HG03558 (cell line): ENCODE measurements at regions not wholly inside any gene's neighbourhood (a gene's known extent, or its start where the extent isn't known, plus 50 kb on each side); places are given as distances from the start of the nearest gene placed in this dataset.
"Not testable (repeated sequence)": the region's sequence is repeated elsewhere in the genome, so short reads cannot be mapped to it uniquely, and the experiment has no call there.

Experiments
- ATAC-seq: cut with Tn5 transposase; IDR thresholded peaks from one replicate; pipeline ENCODE4 v1.9.1; 2021; ENCODE audit warnings: moderate number of reproducible peaks; ENCODE audit not compliant: unreplicated experiment; ENCODE audit errors: extremely low read depth

DNA sequence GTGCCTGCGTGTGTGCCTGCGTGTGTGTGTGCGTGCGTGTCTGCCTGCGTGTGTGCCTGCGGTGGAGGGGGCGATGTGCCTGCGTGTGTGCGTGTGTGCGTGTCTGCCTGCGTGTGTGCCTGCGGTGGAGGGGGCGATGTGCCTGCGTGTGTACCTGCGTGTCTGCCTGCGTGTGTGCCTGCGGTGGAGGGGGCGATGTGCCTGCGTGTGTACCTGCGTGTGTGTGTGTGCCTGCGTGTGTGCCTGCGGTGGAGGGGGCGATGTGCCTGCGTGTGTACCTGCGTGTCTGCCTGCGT lies 116.7 kb upstream of the ZNF516 start:
- not testable (repeated sequence) for ATAC-seq

GRCh38 chr18:76610933-76611749 lies 116.1 kb upstream of the ZNF516 start:
- ATAC-seq = no peak

- no peak for ATAC-seq
Observed at GRCh38 chr18:76610012-76610411, 115.0 kb upstream of the ZNF516 start.

DNA sequence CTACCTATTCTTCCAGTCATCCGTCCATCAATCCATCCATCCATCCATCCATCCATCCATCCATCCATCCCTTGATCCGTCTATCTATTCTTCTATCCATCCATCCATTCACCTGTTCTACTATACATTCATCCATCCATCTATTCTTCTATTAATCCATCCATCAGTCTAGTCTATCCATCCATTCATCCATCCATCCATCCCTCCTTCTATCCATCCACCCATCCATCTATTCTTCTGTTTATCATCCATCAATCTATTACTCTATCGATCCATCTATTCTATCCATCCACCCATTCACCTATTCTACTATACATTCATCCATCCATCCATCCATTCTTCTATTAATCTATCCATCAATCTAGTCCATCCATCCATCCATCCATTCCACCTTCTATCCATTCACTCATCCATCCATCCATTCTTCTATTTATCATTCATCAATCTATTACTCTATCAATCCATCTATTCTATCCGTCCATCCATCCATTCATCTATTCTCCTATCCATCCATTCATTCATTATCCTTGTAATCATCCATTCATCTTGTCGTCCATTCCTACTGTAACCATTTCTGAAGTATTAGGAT lies 110.4 kb upstream of the ZNF516 start:
- no peak for ATAC-seq

DNA sequence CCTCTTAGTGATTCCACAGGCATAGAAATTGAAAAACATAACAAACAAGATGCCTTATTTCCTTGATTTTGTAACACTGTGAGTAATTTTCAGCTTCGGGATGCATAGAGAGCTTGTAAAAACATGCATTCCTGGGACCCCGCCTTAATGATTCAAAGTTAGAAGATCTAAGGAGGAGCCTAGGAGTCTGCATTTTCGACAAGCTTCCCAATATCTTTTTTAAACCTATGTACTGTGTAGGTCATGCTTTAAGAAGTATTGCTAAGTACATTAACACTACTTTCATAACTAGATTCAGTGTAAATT lies 109.8 kb upstream of the ZNF516 start:
- no peak for ATAC-seq

DNA sequence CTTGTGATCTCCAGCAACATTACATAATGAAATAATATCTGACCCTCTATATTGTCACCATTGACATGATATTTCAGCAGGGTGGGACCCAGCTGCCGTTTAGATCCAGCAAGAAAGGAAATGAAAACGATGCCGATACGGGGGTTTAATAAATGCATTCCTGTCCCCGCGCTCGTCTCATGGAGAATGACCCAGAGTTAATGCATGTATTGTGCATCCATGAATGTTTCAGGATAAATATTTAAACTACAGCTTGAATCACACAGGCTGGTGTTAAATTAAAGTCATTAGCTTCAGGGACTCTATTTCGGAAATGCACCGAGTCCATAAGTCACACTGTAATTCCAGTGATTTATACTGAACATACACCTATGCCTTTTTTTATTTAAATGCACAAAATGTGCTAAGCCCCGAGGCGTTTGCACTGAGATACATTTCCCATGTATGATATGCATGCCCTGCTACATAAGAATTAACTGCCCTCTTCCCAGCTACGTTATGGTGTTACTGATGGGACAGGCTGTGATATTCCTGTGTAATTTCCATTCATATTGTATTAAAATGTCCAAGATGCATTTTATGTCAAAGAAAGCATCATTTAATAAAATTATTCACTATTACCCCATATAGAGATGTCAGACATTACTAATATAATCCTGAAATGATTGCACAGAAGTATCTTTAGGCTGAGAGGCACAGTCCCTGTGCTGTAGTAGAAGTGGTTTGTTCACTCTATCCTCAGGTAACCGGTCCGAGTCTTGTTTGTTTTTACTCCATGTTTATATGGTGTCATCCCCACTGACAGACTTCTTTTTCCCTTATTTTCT lies 109.3 kb upstream of the ZNF516 start:
- no peak for ATAC-seq

- no peak for ATAC-seq
Observed at GRCh38 chr18:76602191-76602590, 107.1 kb upstream of the ZNF516 start.

GRCh38 chr18:76600076-76600475 lies 105.0 kb upstream of the ZNF516 start:
- not testable (repeated sequence) for ATAC-seq

- ATAC-seq = no peak
Observed at GRCh38 chr18:76594966-76595365, 99.9 kb upstream of the ZNF516 start.

DNA sequence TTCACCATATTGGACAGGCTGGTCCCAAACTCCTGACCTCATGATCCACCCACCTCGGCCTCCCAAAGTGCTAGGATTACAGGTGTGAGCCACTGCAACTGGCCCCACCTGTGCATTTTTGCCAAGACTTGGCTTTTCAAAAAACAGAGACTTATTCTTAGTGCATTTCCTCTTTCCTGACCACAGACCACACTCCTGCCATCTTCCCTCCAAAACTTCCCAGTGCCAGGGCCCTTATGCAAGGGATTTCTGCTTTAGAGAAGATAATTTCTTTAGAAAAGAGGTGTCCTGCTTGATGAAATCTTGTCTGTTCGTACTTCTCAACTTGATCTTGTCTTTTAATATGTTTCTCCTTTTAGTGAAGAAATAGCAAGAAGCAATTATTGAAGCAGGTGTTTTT lies 98.8 kb upstream of the ZNF516 start:
- ATAC-seq = no peak

GRCh38 chr18:76592981-76593381 lies 97.9 kb upstream of the ZNF516 start:
- no peak for ATAC-seq

GRCh38 chr18:76592096-76592495 lies 97.1 kb upstream of the ZNF516 start:
- ATAC-seq = no peak

DNA sequence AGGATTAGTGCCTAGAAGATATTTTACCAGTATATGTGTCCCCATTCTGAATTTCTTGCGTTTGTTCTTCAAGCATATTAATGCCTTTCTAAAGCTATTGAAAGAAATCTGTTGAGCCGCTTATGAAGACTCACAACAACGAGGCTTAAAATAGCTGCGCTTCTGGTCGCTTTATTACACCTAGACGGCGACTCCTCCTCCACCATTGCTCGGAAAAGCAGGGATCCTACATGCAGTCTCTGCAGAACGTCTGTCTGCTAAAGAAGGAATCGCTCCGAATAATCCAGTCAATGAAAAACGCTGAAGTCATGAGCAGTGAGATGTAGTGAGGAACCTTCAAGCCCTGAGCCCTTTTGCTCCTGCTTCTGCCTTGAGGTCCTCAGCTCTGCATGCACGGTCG lies 94.8 kb upstream of the ZNF516 start:
- no peak for ATAC-seq

- no peak for ATAC-seq
Observed at GRCh38 chr18:76589316-76589715, 94.3 kb upstream of the ZNF516 start.

DNA sequence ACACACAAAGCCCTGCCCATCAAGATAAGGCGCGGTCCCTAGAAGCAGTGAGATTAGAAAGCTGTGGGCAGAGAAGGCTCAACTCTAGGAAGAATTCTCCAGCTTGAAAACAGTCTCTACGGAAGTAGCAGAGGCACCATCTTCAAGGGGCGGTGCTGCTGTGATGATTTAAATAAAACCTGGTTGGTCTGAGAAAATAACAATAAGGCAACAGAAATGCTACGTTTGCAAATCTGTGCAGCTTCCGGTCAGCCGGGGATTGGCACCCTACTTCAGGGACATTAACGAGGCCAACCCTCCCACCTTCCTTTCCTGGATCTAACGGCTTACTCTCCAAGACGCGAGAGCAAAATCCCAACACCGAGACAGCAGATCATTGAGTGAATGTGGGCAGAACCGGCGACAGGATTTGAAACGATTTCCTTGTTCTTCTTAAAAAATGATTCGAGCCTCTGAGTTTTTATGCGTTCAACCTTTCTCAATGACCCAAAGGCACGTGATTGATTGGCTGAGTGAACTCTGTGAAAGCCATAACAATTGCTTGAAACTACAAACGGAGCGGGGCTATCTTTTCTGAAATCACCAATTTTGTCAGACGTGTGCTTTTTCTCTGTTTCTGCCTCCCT lies 93.7 kb upstream of the ZNF516 start:
- ATAC-seq = no peak

DNA sequence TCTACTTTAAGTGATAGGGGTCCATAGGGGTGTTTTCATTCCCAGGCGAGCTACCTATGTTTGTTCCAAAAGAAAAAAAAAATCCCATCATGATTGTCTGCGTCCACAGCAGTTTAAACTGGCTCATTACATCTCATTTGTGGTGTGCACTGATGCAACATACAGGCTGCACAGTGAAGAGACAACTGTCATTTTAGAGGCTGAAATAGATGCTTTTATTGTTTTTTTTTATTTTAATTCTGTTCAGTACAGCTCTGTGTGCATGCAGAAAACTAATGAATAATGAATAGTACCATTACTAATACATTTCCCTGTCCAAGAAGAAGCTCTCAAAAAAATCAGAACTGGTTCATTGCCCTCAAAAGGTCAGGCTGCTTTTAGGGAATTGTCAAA lies 92.8 kb upstream of the ZNF516 start:
- ATAC-seq = no peak

- no peak for ATAC-seq
Observed at GRCh38 chr18:76587147-76587878, 92.3 kb upstream of the ZNF516 start.

DNA sequence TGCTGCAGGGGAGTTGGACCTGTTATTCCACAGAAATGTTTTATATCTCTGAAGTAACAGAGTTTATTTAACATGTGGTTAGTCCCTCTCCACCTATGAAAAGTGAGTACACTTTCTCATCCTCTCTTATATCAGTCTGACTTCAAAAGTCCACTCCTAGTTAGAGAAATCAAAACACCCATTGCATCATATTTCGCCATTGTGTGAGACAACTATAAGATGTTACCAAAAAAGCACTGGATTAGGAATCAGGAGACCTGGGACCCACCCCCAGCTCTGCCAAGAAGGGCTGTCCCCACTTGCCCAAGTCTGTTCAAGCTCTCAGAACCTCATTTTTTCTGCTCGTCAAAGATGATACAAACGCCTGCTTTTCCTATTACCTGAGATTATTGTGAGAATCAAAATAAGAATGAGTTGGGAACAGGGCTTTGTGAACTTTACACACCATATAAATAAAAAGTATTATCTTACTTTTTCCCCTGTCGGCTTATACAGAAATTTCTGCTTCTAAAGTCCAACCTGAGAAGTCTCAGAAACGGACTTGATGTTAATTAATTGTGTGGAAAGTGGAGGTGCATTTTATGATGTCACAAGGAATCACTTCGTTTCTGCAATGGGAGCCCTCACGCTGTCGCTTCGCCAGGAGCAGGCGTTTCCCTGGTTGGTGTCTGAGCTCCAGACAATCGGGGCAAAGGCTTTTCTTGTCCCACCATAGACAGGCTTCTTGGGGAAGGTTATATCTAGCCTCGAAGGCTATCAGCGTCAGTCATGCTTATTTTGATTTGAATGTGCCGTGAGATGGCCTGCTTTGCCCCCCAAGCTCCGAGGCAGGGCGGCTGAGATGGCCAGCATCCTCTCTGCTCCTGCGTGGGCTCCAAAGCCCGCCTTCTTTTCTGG lies 89.6 kb upstream of the ZNF516 start:
- ATAC-seq = no peak

- no peak for ATAC-seq
Observed at GRCh38 chr18:76581261-76581660, 86.2 kb upstream of the ZNF516 start.
